ENCODE measurements at regions not wholly inside any gene's neighbourhood (a gene's known extent, or its start where the extent isn't known, plus 50 kb on each side); places are given as distances from the start of the nearest gene placed in this dataset.

DNA sequence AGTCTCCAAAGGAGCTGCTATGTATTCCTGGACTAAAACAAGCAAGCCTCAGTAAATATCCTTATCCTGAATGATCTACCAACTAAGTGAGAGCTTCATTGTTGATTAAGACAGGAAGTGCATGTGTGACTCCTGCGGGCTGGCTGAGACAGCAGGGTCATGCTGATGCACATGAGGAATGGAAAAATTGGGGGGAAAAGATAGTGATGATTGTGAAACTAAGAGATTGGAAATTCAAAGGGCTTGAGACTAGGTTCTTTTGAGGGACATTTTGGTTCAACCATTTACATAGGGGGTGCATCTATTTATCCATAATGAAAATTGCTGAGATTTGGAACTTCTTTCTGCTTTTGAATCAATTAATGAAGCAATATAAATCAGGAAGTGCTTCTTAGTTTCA is 61.1 kb upstream of the C1QTNF7 start:
- TF ChIP-seq ZFX (IDR thresholded peaks at IDR 0.05; ENCODE audit: borderline replicate concordance): no peak
- TF ChIP-seq, protein P1, sequence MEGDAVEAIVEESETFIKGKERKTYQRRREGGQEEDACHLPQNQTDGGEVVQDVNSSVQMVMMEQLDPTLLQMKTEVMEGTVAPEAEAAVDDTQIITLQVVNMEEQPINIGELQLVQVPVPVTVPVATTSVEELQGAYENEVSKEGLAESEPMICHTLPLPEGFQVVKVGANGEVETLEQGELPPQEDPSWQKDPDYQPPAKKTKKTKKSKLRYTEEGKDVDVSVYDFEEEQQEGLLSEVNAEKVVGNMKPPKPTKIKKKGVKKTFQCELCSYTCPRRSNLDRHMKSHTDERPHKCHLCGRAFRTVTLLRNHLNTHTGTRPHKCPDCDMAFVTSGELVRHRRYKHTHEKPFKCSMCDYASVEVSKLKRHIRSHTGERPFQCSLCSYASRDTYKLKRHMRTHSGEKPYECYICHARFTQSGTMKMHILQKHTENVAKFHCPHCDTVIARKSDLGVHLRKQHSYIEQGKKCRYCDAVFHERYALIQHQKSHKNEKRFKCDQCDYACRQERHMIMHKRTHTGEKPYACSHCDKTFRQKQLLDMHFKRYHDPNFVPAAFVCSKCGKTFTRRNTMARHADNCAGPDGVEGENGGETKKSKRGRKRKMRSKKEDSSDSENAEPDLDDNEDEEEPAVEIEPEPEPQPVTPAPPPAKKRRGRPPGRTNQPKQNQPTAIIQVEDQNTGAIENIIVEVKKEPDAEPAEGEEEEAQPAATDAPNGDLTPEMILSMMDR (IDR thresholded peaks at IDR 0.05): no peak

All from 22Rv1 (cell line).